H9 (cell line): ENCODE measurements at regions not wholly inside any gene's neighbourhood (a gene's known extent, or its start where the extent isn't known, plus 50 kb on each side); places are given as distances from the start of the nearest gene placed in this dataset.
A peak's percentile ranks its signal among the peaks of the same experiment; 100 is the strongest.

Experiments used
- DNase-seq: peaks from one replicate; pipeline ENCODE4 v3.0.0-alpha.2; 2017
- H2AFZ ChIP-seq: one replicate; pipeline ENCODE4 v1.6.1; 2013; ENCODE audit warnings: mild to moderate bottlenecking, low read length, control low read depth, moderate library complexity
- H2AK5ac ChIP-seq: 2 replicates; pipeline ENCODE4 v1.6.1; 2013; ENCODE audit warnings: low read length, control low read depth, mixed read lengths; ENCODE audit not compliant: insufficient read length
- H2BK120ac ChIP-seq: one replicate; pipeline ENCODE4 v1.6.1; 2013; ENCODE audit warnings: low read depth, mild to moderate bottlenecking, low read length, control low read depth, inconsistent platforms; ENCODE audit not compliant: poor library complexity, severe bottlenecking
- H2BK12ac ChIP-seq: 2 replicates; pipeline ENCODE4 v1.6.1; 2013; ENCODE audit warnings: low read length, control low read depth, mixed read lengths, low read depth; ENCODE audit not compliant: insufficient read length
- H2BK15ac ChIP-seq: 2 replicates; pipeline ENCODE4 v1.6.1; 2013; ENCODE audit warnings: low read depth, low read length, control low read depth
- H2BK20ac ChIP-seq: one replicate; pipeline ENCODE4 v1.6.1; 2013; ENCODE audit warnings: low read depth, mild to moderate bottlenecking, low read length, control low read depth, inconsistent platforms; ENCODE audit not compliant: poor library complexity, severe bottlenecking
- H2BK5ac ChIP-seq: 2 replicates; pipeline ENCODE4 v1.6.1; 2013; ENCODE audit warnings: low read length, control low read depth, mixed read lengths; ENCODE audit not compliant: insufficient read length
- H3K14ac ChIP-seq: 2 replicates; pipeline ENCODE4 v1.6.1; 2013; ENCODE audit warnings: low read length, control low read depth; ENCODE audit not compliant: insufficient read depth
- H3K18ac ChIP-seq: 2 replicates; pipeline ENCODE4 v1.6.1; 2013; ENCODE audit warnings: low read depth, mild to moderate bottlenecking, mixed read lengths, low read length, control low read depth; ENCODE audit not compliant: insufficient read length
- H3K23ac ChIP-seq: 2 replicates; pipeline ENCODE4 v1.6.1; 2013; ENCODE audit warnings: low read length, control low read depth, mixed read lengths, low read depth; ENCODE audit not compliant: insufficient read length
- H3K23me2 ChIP-seq: 2 replicates; pipeline ENCODE4 v1.6.1; 2013; ENCODE audit warnings: low read depth, mild to moderate bottlenecking, mixed read lengths, low read length, control low read depth; ENCODE audit not compliant: insufficient read length, poor library complexity, severe bottlenecking
- H3K27ac ChIP-seq: 2 replicates; pipeline ENCODE4 v1.5.1; 2013; ENCODE audit warnings: low read length, control low read depth, mixed read lengths, low read depth; ENCODE audit not compliant: insufficient read length
- H3K27me3 ChIP-seq: 2 replicates; pipeline ENCODE4 v1.6.1; 2013; ENCODE audit warnings: low read length, control low read depth, inconsistent platforms; ENCODE audit not compliant: insufficient read depth
- H3K4ac ChIP-seq: 2 replicates; pipeline ENCODE4 v1.6.1; 2013; ENCODE audit warnings: low read depth, mild to moderate bottlenecking, control low read depth, inconsistent platforms, low read length, moderate library complexity
- H3K4me1 ChIP-seq: 2 replicates; pipeline ENCODE4 v1.6.1; 2013; ENCODE audit warnings: low read length, control low read depth, inconsistent platforms; ENCODE audit not compliant: insufficient read depth
- H3K4me2 ChIP-seq: 2 replicates; pipeline ENCODE4 v1.6.1; 2013; ENCODE audit warnings: low read length, control low read depth, mixed read lengths; ENCODE audit not compliant: insufficient read length, insufficient read depth
- H3K56ac ChIP-seq: 2 replicates; pipeline ENCODE4 v1.6.1; 2013; ENCODE audit warnings: low read depth, mild to moderate bottlenecking, mixed read lengths, low read length, control low read depth; ENCODE audit not compliant: insufficient read length
- H3K79me1 ChIP-seq: 2 replicates; pipeline ENCODE4 v1.6.1; 2013; ENCODE audit warnings: low read depth, mild to moderate bottlenecking, moderate library complexity, low read length, control low read depth, inconsistent platforms; ENCODE audit not compliant: insufficient read depth, poor library complexity, severe bottlenecking
- H3K79me2 ChIP-seq: 2 replicates; pipeline ENCODE4 v1.6.1; 2013; ENCODE audit warnings: low read length, control low read depth, inconsistent platforms; ENCODE audit not compliant: insufficient read depth
- H3K9ac ChIP-seq: 2 replicates; pipeline ENCODE4 v1.6.1; 2013; ENCODE audit warnings: low read length, control low read depth, mixed read lengths; ENCODE audit not compliant: insufficient read length; ENCODE audit errors: extremely low read depth
- H3K9me3 ChIP-seq: one replicate; pipeline ENCODE4 v1.6.1; 2013; ENCODE audit warnings: low read depth, low read length, inconsistent platforms; ENCODE audit not compliant: control insufficient read depth
- H3T11ph ChIP-seq: one replicate; pipeline ENCODE4 v1.6.1; 2013; ENCODE audit warnings: mild to moderate bottlenecking, low read length, control low read depth, inconsistent platforms
- H4K20me1 ChIP-seq: one replicate; pipeline ENCODE4 v1.6.1; 2013; ENCODE audit not compliant: control insufficient read depth, insufficient read length, insufficient read depth
- H4K5ac ChIP-seq: 2 replicates; pipeline ENCODE4 v1.6.1; 2013; ENCODE audit warnings: low read depth, mild to moderate bottlenecking, mixed read lengths, low read length, control low read depth; ENCODE audit not compliant: insufficient read length
- H4K8ac ChIP-seq: replicated peaks from 2 replicates; pipeline ENCODE4 v1.6.1; 2013; ENCODE audit warnings: low read length, control low read depth, mixed read lengths, low read depth; ENCODE audit not compliant: insufficient read length
- H4K91ac ChIP-seq: 2 replicates; pipeline ENCODE4 v1.6.1; 2013; ENCODE audit warnings: low read depth, mild to moderate bottlenecking, moderate library complexity, mixed read lengths, low read length, control low read depth; ENCODE audit not compliant: insufficient read length
- H3K27ac Mint-ChIP-seq, 3 experiments: 2 replicates in 2 of 3; 3 replicates in 1 of 3; pipeline ENCODE4 v1.8.0; 2020 to 2021; ENCODE audit warnings: mixed read lengths in 3 of 3, mild to moderate bottlenecking in 1 of 3, moderate library complexity in 1 of 3
- H3K27me3 Mint-ChIP-seq: 2 replicates; pipeline ENCODE4 v1.8.0; 2021; ENCODE audit warnings: low read depth, mild to moderate bottlenecking, moderate library complexity, mixed read lengths
- H3K36me3 Mint-ChIP-seq, 3 experiments: 2 replicates in 2 of 3; 3 replicates in 1 of 3; pipeline ENCODE4 v1.8.0; 2020 to 2021; ENCODE audit warnings: low read depth in 3 of 3, mixed read lengths in 3 of 3; ENCODE audit not compliant: insufficient read depth in 1 of 3
- H3K4me1 Mint-ChIP-seq, 2 experiments: 2 replicates each; pipeline ENCODE4 v1.8.0; 2020; ENCODE audit warnings: mixed read lengths in 2 of 2
- H3K4me3 Mint-ChIP-seq, 2 experiments: 2 replicates in 1 of 2; 3 replicates in 1 of 2; pipeline ENCODE4 v1.8.0; 2020 to 2021; ENCODE audit warnings: mild to moderate bottlenecking in 2 of 2, mixed read lengths in 2 of 2, moderate library complexity in 1 of 2
- H3K9me3 Mint-ChIP-seq, 2 experiments: 2 replicates in 1 of 2; 3 replicates in 1 of 2; pipeline ENCODE4 v1.8.0; 2020; ENCODE audit warnings: mild to moderate bottlenecking in 2 of 2, mixed read lengths in 2 of 2, moderate library complexity in 1 of 2
- CTCF ChIP-seq: fragments of 200-600 bp; sonication (generic); conservative IDR thresholded peaks from 3 replicates; pipeline ENCODE4 v1.8.0; 2021; ENCODE audit warnings: antibody characterized with exemption, mild to moderate bottlenecking
- WGBS: extraction: QIAGEN DNeasy Blood & Tissue Kit; methylation state at CpG from one replicate; pipeline ENCODE4 v1.1.7; 2013; ENCODE audit warnings: missing lambda C conversion rate, low lambda C conversion rate, mixed read lengths; ENCODE audit not compliant: insufficient read length; ENCODE audit errors: extremely low coverage; 5-methylcytosine and 5-hydroxymethylcytosine counted together

DNA sequence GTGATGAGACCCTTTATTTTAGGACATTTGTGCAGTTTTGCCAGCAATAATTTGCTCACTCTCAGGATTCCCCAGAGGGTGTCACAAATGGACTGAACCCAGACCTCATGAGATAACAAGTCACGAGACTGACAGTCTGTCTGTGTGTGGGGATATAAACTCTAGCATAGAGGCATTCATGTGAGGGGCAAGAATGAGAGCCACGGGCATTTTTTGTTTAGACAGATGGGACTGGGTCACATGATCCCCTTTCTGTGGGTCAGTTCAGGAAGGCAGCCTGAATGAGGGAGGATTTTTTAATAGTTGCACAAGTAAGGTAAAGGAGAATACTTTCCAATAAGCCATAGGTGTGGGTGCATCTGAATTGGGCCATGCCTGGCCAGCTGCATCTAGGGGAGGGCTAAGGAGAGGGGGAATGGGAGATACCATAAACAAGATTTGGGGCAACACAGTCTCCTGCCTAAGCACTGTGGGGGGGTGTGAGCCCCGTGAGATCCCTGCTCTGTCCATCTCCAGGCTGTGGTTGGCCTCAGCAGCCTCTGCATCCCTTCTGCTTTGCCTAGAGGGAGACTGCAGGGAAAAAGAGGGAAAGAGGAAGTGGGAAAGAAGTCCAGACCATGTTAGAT, 66.6 kb downstream of the NAV1 start:
- Histone ChIP-seq H4K20me1 (no peaks in the 10 kb centered on the region), H3K27ac (no peak overlapping the region), H3K79me1 (no peaks in the 10 kb centered on the region), H3K56ac (no peak overlapping the region), H3K4me1 (no peaks in the 10 kb centered on the region), H3K9ac (no peak overlapping the region), H2BK15ac (no peak overlapping the region), H3K14ac (no peak overlapping the region), H3T11ph (no peak overlapping the region), H4K91ac (no peak overlapping the region), H4K5ac (no peak overlapping the region), H3K18ac (peak overlapping the region; percentile 2), H3K27me3 (no peaks in the 10 kb centered on the region), H2AFZ (no peak overlapping the region), H3K4me2 (no peak overlapping the region), H3K9me3 (no peaks in the 10 kb centered on the region), H2BK20ac (no peak overlapping the region), H3K79me2 (no peaks in the 10 kb centered on the region), H2AK5ac (no peak overlapping the region), H4K8ac (no peak overlapping the region), H3K4ac (no peak overlapping the region), H3K23me2 (no peaks in the 10 kb centered on the region), H3K23ac (no peak overlapping the region), H2BK12ac (no peak overlapping the region), H2BK5ac (no peak overlapping the region), H2BK120ac (no peak overlapping the region)
- Mint-ChIP-seq H3K4me3 (no peak overlapping the region), H3K27ac (no peak overlapping the region), H3K4me1 (peaks cover 2 to 6% of the 10 kb centered on the region in 2 experiments; a peak in 2 of 4 replicates), H3K36me3 (no peaks in the 10 kb centered on the region), H3K27me3 (peaks cover 9% of the 10 kb centered on the region; the same call in 1 of the 2 replicates), H3K9me3 (no peaks in the 10 kb centered on the region)
- TF ChIP-seq CTCF, result no peak
- no CpG with 5 or more reads among the region's 3 CpGs for WGBS
- no peak for DNase-seq
